Ovary (tissue), 7 donors: ENCODE measurements at regions not wholly inside any gene's neighbourhood (a gene's known extent, or its start where the extent isn't known, plus 50 kb on each side); places are given as distances from the start of the nearest gene placed in this dataset.
"Not testable (repeated sequence)": the region's sequence is repeated elsewhere in the genome, so short reads cannot be mapped to it uniquely, and the experiment has no call there.

Experiments
- DNase-seq, 5 donors: peaks; one replicate each; pipeline ENCODE4 v3.0.0-alpha.2; 2019 to 2020
- H3K27ac ChIP-seq, 2 donors: fragments of 200-600 bp; one replicate each; pipeline versions ENCODE4 v1.5.1 to v1.8.0; 2019 to 2022
- H3K27me3 ChIP-seq: fragments of 200-600 bp; one replicate; pipeline ENCODE4 v1.8.0; 2022
- H3K36me3 ChIP-seq: fragments of 200-600 bp; sonication (generic); one replicate; pipeline ENCODE4 v1.5.1; 2019
- H3K4me1 ChIP-seq: one replicate; pipeline ENCODE4 v1.8.1; 2013; ENCODE audit warnings: mild to moderate bottlenecking, moderate library complexity; ENCODE audit not compliant: insufficient read depth
- H3K4me3 ChIP-seq: fragments of 200-600 bp; sonication (generic); one replicate; pipeline ENCODE4 v1.5.1; 2017
- H3K9me3 ChIP-seq, 2 donors: fragments of 200-600 bp in 1 of 2; sonication (generic) in 1 of 2; one replicate each; pipeline versions ENCODE4 v1.5.1 to v1.8.1; 2013 to 2019; ENCODE audit warnings: mild to moderate bottlenecking in 1 of 2, moderate library complexity in 1 of 2
- EP300 ChIP-seq: sonication (generic); formaldehyde crosslinking; IDR thresholded peaks from one replicate; pipeline ENCODE4 v1.6.1; 2017; ENCODE audit warnings: antibody characterized with exemption
- POLR2A ChIP-seq: fragments of 450-650 bp; IDR thresholded peaks from one replicate; pipeline ENCODE4 v1.6.1; 2017; ENCODE audit warnings: antibody characterized with exemption, mild to moderate bottlenecking, moderate library complexity
- WGBS, 3 donors: extraction: QIAGEN DNeasy Blood & Tissue Kit in 1 of 3; methylation state at CpG; one replicate each; pipeline versions ENCODE4 v1.1.5 to v1.1.7; 2013 to 2017; 5-methylcytosine and 5-hydroxymethylcytosine counted together
- intact Hi-C, 4 donors: fragments of 100-400 bp; cut with DNase I; formaldehyde crosslinking; loops; one replicate each; pipeline versions ENCODE4 v1.11.0 to v1.15.1; 2022 to 2023
- TF ChIP-seq, protein P1 (sequence below), 3 donors: fragments of 450-650 bp in 2 of 3; fragments of 200-600 bp in 1 of 3; IDR thresholded peaks; one replicate each; pipeline versions ENCODE4 v1.5.1 to v1.8.0; 2016 to 2022; ENCODE audit warnings: antibody characterized with exemption in 3 of 3, mild to moderate bottlenecking in 1 of 3
- donor health status: DM: no; HTN: no; CAD: no; lungs with moderate emphysema.
- donor health status: DM: no; HTN: no; CAD: no.
- donor health status: Bipolar disorder and iron deficiency.
- donor health status: DM: no; HTN: no; CAD: no.
- donor health status: DM: yes; HTN: yes; CAD: no.

DNA sequence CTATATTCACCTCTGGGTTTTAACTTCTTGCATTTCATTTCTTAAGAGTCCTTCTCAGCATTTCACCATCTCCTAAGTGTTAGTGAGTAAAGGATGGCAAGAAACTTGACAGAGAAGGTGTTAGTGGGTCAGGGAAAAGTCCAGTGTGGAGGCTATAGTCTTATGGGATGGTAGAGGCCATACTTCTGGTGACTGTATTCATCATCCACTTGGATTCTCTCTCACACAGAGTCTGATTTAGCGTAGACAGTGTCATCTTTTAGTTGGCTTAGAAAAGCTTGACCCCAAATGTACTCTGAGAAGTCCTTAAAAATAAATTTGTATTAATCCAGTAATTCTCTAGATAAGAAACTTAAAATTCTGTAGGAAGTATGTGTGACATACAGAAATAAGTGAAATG lies 232.4 kb upstream of the FBXO33 start:
- Histone ChIP-seq H3K9me3 (no peaks in the 10 kb centered on the region), H3K36me3 (no peaks in the 10 kb centered on the region), H3K27me3 (no peaks in the 10 kb centered on the region), H3K4me3 (no peak overlapping the region), H3K4me1 (no peaks in the 10 kb centered on the region), H3K27ac (no peak overlapping the region)
- TF ChIP-seq, protein P1, sequence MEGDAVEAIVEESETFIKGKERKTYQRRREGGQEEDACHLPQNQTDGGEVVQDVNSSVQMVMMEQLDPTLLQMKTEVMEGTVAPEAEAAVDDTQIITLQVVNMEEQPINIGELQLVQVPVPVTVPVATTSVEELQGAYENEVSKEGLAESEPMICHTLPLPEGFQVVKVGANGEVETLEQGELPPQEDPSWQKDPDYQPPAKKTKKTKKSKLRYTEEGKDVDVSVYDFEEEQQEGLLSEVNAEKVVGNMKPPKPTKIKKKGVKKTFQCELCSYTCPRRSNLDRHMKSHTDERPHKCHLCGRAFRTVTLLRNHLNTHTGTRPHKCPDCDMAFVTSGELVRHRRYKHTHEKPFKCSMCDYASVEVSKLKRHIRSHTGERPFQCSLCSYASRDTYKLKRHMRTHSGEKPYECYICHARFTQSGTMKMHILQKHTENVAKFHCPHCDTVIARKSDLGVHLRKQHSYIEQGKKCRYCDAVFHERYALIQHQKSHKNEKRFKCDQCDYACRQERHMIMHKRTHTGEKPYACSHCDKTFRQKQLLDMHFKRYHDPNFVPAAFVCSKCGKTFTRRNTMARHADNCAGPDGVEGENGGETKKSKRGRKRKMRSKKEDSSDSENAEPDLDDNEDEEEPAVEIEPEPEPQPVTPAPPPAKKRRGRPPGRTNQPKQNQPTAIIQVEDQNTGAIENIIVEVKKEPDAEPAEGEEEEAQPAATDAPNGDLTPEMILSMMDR (IDR thresholded peaks at IDR 0.05) = no peak
- TF ChIP-seq EP300 = no peak
- DNase-seq = no peak
- intact Hi-C loops = no loop called here
- WGBS, 3 donors = 89 to 100% (median 98%) methylated on average over 1 of the region's 1 CpG

DNA sequence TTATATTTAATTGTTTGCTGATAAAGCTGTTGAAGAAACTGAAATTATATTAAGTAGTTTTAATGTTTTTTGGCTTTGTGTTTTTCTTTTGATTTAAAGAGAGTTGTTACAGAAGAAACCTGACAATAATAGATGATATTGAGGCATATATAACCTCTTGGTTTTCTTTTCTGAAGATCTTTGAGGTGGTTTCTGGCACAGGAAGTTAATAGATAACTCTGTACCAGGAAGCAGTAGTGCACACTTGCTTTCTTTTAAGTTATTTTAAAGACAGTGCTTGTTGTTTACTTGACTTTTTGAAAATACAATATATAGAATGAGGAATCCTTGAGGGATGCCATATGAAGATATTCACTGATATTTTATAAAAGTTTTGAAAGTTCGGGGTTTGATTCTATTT lies 209.0 kb upstream of the FBXO33 start:
- no peaks in the 10 kb centered on the region for H3K4me1 ChIP-seq
- no peak for TF ChIP-seq EP300
- TF ChIP-seq, protein P1 (IDR thresholded peaks at IDR 0.05) = no peak
- TF ChIP-seq POLR2A = no peak
- no peaks in the 10 kb centered on the region for H3K9me3 ChIP-seq
- no peak for DNase-seq
- WGBS, 3 donors = 59 to 76% (median 61%) methylated on average over 1 of the region's 1 CpG
- H3K27me3 ChIP-seq = no peaks in the 10 kb centered on the region
- no peak overlapping the region for H3K27ac ChIP-seq
- no peaks in the 10 kb centered on the region for H3K36me3 ChIP-seq
- intact Hi-C loops = no loop called here
- H3K4me3 ChIP-seq = no peak overlapping the region

DNA sequence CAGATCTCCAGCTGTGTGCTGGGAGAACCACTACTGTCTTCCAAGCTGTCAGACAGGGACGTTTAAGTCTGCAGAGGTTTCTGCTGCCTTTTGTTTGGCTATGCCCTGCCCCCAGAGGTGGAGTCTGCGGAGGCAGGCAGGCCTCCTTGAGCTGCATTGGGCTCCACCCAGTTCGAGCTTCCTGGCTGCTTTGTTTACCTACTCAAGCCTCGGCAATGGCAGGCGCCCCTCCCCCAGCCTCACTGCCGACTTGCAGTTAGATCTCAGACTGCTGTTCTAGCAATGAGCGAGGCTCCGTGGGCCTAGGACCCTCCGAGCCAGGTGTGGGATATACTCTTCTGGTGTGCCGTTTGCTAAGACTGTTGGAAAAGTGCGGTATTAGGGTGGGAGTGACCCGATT lies 206.8 kb upstream of the FBXO33 start:
- DNase-seq, H3K9me3 ChIP-seq, H3K4me3 ChIP-seq, H3K27me3 ChIP-seq, intact Hi-C loops, H3K36me3 ChIP-seq, H3K4me1 ChIP-seq, H3K27ac ChIP-seq: not testable (repeated sequence)
- WGBS, 3 donors = 70 to 81% (median 73%) methylated on average over 12 of the region's 12 CpGs

DNA sequence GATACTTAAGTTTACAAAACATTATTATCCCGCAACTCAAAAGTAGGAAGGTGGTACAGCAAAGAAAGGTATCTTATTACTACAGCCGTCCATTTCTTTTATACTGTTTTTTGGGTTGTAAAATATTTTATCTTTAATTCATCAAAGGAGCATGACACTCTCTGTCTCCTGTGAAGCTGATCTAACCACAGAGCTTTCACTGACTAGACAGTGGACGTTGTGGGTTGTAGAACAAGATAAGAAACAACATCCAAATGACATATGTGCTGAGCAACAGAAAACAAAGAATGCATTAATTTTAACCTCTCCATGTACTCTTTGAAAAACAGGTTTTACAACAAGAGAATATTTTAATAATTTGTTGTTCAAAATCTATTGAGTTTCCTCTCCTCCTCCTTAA lies 195.9 kb upstream of the FBXO33 start:
- peaks cover 0 to 3% of the 10 kb centered on the region in 2 donors for H3K9me3 ChIP-seq
- TF ChIP-seq EP300 = no peak
- TF ChIP-seq, protein P1 (IDR thresholded peaks at IDR 0.05) = no peak
- no peak for TF ChIP-seq POLR2A
- no peak for DNase-seq
- H3K4me3 ChIP-seq = no peak overlapping the region
- H3K27ac ChIP-seq = no peak overlapping the region
- no peaks in the 10 kb centered on the region for H3K27me3 ChIP-seq
- WGBS, 3 donors = 23 to 57% (median 43%) methylated on average over 3 of the region's 3 CpGs
- intact Hi-C loops = no loop called here
- H3K36me3 ChIP-seq = no peaks in the 10 kb centered on the region
- H3K4me1 ChIP-seq = no peaks in the 10 kb centered on the region

DNA sequence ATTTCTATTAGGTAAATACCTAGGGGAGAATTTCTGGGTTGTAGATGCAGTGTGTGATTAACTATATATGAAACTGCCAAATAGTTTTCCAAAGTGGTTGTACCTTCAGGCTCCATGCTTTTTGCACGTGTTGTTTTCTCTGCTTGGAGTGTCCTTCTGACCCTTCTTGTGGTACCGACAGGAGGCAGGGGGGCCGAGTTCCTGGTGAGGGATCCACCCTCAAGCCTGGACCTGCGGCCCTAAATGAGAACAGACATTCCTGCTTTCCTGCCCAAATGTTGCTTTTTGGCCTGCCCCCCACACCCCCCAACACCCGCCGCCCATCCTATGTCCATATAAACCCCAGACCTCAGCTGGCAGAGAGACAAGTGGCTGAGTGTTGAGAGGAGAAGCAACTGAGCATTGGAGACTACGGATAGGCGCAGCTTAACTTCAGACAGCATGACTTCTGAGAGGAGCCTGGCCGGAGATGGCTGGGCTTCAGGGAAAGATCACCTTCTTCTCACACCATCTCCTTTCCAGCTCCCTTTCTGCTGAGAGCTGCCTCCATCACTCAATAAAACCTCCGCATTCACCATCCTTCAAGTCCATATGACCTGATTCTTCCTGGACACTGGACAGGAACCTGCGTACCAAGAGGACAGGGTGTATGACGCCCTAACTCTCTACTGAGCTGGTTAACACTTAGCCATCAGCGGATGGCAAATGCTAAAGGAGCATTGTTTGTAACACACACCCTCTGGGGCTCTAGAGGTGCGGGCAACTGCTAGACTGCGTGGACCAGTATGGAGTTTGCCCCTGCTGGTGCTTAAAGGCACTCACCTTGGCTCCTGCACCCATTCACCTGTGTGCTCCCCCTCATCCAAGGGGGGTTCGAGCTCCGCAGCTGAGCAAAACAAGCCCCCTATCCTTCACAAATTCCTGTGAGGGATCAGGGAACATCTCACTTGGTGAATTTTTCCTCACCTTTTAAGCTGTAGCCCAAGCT lies 194.7 kb upstream of the FBXO33 start:
- intact Hi-C loops = no loop called here
- Histone ChIP-seq H3K9me3 (peaks cover 0 to 3% of the 10 kb centered on the region in 2 donors), H3K36me3 (no peaks in the 10 kb centered on the region), H3K27me3 (no peaks in the 10 kb centered on the region), H3K4me1 (no peaks in the 10 kb centered on the region), H3K27ac (no peak overlapping the region), H3K4me3 (no peak overlapping the region)
- TF ChIP-seq POLR2A = no peak
- TF ChIP-seq EP300 = no peak
- TF ChIP-seq, protein P1 (IDR thresholded peaks at IDR 0.05) = no peak
- no peak for DNase-seq
- WGBS, 3 donors = 86 to 91% (median 87%) methylated on average over 17 of the region's 17 CpGs
